ENCODE measurements at regions not wholly inside any gene's neighbourhood (a gene's known extent, or its start where the extent isn't known, plus 50 kb on each side); places are given as distances from the start of the nearest gene placed in this dataset.

DNA sequence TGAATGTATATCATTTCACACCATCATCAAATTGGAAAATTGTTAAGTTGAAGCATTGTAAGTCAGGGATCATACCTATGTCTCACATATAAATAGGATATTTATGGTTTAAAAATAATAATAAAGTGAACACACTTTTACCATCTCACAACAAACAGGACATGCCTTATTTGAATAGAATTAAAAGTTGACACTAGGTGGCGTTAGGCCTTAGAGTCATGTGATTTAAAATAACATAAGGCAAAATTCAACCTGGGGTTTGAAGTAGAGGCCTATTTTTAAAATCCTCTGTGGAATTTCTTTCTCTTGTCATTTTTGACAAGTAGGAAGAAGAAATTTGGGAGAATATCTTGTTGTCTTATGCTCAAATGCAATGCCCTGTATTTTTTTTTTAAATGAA is 184.7 kb upstream of the PCDH15 start:
- DNase-seq (ENCODE audit: low spot score) = no peak

DNA sequence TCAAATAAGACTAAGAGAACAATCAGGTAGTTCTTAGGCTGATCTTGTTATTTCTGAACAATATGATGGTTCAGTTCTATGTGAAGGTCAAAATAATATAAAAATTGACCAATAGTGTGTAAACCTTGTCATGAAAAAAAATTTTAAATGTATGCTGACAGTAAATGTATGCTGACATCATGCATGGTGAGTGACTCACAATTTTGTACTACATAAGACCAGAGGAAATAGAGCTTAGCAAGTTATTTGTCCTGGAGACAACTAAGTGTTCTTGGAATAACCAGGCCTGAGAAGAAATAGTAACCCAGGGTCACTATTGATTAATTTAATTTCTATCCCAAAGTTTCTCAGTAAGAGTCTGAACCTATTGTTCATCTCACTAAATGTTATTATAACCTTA is 182.2 kb upstream of the PCDH15 start:
- DNase-seq (ENCODE audit: low spot score) = no peak

DNA sequence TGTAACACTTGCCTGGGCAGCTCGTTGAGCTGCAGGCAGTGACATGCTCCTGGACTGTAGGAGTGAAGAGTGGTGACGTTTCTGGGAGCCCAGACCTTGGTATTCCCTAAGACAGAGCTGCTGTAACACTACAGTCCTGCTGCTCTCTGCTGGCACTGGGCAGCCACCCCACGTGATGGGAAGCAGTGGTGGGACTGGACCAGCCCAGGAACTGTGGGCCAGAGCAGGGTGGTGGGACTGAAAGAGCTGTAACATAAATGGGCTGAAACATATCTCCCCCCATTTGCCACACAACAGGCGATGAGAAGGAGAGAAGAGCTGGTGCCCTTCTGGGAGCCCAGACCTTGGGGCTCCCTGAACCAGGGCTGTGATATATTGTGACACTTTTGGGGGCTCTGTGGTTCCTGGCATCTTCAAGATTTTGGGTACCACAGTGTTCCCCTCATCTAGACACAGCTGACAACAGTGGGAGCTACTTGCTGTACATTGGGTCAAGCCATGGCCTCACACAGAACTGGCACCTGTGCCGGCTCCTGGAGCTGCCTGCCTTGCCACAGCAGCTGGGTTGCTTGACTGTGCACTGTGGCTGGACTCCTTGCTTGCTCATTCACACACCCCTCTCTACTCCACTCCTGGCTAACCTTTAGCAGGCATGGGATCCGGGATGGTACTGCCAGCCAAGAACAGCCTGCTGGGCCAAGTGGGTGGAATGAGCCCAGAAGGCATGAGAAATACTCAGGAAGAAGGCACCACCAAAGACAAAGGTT is 161.3 kb upstream of the PCDH15 start:
- no peak for DNase-seq (ENCODE audit: low spot score)

DNA sequence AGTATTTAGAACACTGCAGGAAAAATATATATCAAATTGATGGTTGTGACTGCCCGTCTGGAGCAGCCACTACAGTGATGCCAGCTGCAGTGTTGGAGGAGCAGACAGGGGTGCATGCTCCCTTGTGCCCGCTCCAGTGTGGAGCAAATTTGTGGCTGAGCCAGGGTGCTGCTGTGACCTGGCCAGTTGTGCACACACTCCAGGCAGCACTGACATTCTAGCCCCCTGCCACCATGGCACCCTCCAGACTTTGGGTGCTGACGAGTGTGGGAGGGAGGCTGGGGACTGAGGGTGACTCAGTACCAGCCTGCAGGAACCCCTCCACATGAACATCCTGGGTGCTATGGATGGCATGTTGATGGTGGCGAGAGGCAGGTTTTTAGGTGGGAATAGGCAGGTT is 160.0 kb upstream of the PCDH15 start:
- DNase-seq (ENCODE audit: low spot score) = peak; percentile 52

DNA sequence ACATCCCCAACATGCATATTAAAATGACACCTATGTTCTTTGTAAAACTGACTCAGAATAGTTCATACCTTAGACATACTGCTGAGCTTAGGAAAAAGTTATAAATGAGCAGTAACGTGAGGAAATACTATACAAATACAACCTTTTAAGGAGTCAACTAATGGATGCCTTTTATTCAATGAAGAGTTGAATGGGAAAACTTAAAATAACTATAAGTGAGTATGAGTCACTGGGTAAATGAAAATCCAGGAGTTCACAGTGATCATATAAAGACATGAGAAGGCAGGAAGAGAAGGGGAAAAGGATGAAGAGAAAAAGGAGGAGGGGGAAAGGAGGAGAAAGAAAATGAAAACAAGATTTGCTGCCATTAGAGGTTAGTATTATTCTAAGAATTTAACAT is 157.8 kb upstream of the PCDH15 start:
- no peak for DNase-seq (ENCODE audit: low spot score)

DNA sequence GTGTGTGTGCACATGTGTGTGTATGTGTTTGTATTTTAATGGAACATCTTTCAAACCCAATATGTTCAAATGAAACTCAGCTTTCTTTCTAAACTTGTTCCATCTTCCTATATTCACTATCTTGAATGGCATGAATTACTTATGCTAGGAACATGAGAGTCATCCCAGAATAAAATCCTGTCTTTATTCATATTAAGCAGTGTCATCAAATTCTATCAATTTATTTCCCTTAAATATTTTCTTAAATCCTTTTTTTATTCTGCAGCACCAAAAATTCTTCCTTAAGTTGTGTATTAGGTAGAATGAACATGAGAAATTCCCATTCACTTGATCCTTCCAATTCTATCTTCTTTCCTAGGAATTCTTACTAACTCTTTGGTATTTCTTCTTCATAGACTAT is 146.6 kb upstream of the PCDH15 start:
- DNase-seq (ENCODE audit: low spot score) = no peak

DNA sequence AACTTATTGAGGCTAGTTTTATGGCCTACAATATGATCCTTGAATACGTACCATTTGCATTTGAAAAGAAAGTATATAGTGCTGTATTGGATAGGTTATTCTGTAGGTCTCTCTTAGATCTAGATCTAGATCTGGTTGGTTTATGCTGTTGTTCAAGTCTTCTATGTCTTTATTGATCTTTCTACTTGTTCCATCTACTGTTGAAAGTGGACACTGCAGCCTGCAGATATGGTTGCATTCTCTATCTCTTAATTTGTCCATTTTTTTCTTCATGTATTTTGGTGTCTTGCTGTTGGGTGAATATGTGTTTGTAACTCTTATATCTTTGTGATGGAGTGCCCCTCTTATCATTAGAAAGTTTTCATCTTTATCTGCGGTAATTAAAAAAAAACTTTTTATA is 139.4 kb upstream of the PCDH15 start:
- DNase-seq (ENCODE audit: low spot score) = no peak

DNA sequence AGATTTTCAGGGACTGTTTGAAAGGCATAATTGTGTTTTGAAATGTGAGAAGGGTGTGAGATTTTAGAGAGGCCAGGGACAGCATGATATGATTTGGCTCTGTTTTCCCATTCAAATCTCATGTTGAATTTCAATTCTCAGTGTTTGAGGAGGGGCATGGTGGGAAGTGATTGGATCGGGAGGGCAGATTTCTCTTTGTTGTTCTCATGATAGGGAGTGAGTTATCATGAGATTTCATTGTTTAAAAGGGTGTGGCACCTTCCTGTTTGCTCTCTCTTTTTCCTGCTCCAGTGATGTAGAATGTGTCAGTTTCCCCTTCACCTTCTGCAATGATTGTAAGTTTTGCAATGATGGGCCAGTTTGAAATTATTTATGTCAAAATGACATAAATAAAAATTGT is 113.0 kb upstream of the PCDH15 start:
- DNase-seq (ENCODE audit: low spot score) = no peak

DNA sequence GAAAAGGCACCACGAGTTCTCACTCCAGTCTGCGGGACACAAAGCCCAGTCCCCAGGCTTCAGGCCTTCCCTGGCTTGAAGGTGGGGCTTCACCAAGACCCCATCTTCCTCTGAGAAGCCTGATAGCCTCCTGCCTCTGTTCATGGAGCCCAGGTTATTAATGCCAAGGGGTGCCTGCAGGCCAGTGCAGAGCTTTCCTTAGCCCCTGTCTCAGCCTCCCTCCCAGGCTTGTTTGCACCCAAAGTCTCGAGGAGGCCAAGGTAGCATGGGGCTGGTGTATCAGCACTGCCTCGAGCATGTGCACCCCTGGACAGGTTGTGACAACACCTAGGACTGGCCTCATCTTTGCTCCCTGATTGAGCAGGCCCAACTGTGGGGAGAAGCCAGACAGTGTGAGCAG is 108.1 kb upstream of the PCDH15 start:
- DNase-seq (ENCODE audit: low spot score) = no peak

DNA sequence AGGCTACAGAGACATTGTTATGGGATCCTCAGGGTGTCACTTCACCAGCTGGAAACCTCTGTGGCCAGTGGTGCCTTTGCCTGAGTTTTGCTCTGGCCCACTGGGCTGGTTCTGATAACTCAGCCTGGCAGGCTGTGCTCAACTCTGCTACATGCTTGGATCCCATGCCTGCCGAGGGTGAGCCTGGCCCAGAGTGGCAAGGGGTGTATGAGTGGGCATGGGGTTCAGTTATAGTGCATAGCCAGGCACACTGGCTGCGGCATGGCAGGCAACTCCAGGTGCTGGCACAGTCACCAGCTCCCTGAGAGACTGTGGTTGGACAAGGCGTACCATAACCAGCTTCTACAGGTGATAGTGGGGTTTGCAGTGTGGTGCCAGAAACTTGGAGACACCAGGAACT is 107.0 kb upstream of the PCDH15 start:
- DNase-seq (ENCODE audit: low spot score) = no peak

DNA sequence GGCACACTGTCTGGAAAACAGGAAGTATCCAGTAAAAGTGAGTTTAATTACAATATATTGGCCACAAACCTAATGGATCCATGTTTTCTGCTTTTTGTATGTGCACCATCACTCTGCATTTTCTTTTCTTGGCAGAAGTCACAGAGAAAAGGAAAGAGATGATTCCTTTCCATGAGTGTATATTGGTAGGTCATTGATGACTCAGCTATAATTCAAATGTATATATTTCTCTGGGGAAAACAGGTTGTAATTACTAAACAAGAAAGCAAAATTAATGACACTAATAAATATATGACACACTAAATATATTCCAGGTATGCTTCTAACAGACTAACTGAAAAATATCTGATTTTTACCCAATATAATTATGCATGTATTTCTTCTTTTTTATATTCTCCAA is 105.9 kb upstream of the PCDH15 start:
- DNase-seq (ENCODE audit: low spot score) = no peak

DNA sequence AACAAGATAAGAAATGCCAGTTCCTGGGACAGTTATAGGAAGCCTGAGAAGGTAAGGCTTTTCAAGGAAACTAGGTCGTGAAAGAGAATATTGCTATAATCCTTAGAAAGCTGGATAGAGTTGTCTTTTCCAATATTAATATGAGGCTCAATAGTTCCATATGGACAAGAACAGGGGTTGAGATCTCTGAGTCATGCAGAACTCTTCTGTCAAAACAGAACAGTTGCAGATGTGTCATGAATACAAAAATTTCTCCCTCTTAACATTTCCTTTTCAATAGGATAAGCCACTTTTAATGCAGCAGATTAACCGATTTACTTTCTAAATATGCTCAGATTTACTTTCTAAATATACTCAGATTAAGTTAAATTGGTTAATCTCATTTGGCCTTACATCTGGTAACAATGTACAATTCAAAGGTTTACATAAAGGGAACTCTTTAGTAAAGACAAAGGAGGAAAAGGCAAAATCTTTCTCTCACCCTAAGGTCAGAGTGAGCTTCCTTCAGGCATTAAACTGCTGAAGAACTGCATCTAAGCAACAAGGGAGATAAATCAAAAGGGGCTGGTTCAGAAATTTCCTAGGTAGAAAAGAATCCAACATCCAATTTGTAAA is 104.7 kb upstream of the PCDH15 start:
- no peak for DNase-seq (ENCODE audit: low spot score)

DNA sequence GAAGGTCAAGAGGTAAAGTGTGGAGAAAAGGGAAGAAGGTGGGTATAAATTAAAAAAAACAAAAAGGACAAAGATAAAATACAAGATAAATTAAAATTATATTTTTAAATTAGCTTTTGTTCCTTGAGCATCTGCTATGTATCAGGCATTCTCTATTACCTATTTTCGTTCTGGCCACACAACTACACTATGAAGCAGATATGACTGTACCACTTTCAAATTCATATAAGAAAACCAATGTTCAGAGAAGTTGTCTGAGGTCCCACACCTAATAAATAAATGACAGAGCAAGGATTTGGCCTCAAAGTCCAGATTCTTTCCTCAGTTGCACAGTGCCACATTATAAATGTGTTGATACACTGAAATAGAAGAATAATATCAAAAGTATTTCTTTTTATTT is 103.8 kb upstream of the PCDH15 start:
- DNase-seq (ENCODE audit: low spot score) = no peak

DNA sequence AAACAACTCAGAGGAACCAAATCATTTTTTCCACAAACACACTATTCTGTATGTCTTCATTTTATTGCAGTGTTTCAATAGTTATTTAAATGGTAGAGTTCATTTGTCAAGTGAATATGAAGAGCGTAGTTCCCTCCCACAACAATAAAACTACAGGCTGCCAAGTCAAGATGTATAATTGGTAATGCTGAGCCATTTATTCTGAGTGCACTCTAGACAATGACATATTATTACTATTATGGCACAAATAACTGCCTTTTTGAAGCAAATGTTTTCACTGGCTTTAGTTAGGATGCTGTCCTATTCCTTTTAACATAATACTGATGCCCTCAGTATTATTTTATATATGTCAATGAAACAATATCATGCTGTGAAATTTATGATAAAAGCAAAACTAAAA is 102.7 kb upstream of the PCDH15 start:
- no peak for DNase-seq (ENCODE audit: low spot score)

DNA sequence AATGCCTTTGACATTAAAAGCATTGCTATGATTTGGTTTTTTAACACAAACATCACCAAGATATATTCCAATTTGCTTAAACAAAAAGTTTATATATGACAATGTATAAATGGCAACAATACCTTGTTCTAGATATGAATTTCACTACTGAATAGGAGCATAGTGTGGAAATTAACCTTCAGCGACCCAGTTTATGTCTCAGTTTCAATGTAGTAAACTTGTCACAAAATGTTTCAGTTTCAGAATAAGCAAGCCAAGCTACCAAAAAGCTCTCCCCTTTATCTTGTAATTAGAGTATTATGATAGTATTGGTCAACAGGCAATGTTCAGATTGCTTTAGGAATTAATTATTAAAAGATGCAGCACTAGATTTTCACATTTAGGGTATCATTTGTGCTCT is 99.6 kb upstream of the PCDH15 start:
- DNase-seq (ENCODE audit: low spot score) = no peak

DNA sequence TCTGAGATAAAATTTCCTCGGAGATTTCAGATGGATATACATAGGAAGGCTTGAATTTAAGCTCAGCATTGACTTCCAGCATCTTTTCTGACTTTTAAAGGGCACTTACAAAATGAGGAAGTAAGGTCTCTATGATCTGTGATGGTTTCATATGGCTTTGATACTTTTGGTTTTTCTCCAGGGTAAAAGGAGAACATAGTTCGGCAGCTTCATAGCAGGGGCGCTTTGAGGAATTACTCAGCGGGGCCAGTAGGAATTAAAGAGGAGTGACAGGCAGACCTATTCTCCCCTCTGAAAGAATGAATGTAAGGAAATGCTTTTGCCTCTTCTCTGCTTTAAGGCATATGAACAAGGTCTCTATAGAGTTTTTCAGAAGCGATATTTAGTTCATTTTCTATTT is 80.0 kb upstream of the PCDH15 start:
- no peak for DNase-seq (ENCODE audit: low spot score)

DNA sequence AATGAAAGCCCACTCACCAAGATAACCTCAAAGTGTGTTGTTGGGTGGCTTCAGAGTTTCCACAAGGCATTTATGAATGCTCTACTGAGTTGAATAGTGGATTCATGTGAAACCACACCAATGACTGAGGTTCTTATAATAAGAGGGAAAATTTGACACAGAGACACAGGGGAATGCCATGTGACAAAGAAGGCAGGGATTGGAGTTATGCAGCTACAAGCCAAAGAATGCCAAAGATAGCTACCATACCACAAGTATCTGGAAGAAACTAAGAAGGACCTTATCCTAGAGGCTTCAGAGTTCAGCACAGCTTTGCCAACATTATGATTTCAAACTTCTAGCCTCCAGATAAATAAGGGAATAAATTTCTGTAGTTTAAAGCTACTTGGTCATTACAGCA is 68.0 kb upstream of the PCDH15 start:
- DNase-seq (ENCODE audit: low spot score) = no peak

DNA sequence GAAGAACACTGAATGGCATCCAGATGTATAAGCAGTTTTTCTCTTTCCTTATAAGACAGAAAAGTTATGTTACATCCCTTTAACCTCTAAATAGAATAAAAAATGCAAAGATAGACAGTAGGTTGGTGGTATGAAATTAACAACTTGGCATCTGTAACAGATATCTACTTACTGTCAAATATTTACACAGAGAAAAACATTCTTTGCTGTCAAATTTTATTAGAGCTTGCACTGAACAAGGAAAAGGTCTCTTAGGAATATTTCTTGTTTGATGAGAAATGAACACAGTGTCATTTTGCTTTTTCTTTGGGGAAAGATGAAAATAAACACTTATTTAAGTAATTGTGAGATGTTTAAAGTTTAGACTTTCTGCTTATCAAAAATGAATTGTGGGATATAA is 65.6 kb upstream of the PCDH15 start:
- no peak for DNase-seq (ENCODE audit: low spot score)

DNA sequence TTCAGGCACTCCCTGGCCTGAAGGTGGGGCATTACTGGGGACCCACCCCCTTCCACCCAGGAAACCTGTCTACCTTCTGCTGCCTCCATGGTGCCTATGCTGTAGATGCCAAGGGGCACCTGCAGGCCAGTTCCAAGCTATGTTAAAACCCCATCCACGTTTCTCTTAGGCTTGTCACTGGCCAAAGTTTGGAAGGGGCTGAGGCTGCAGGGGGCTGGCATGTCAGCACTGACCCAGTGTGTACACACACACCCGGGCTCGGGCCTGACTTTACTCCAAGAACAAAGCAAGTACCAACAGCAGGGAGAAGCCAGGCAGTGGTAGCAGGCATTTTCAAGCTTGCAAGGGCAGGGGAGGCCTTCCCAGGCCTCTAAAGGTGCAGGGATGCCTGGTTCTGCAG is 53.8 kb upstream of the PCDH15 start:
- DNase-seq (ENCODE audit: low spot score) = no peak

DNA sequence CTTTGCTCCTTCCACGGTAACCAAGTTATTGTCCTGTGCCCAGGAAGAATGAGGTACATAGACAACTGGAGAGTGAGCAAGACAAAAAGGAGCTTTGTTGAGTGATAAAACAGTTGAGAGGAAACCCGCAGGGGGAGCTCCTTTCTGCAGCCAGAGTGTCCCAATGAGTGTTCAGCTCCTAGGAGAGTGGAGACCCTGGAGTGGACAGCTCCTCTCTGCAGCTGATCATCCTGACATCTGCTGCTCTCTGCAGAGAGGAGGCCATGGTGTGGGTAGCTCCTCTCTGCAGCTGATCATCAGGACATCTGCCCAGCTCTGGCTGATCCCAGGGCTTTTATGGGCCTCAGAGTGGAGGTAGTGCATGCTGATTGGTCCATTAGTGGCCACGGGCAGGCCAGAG is 53.4 kb upstream of the PCDH15 start:
- no peak for DNase-seq (ENCODE audit: low spot score)

DNA sequence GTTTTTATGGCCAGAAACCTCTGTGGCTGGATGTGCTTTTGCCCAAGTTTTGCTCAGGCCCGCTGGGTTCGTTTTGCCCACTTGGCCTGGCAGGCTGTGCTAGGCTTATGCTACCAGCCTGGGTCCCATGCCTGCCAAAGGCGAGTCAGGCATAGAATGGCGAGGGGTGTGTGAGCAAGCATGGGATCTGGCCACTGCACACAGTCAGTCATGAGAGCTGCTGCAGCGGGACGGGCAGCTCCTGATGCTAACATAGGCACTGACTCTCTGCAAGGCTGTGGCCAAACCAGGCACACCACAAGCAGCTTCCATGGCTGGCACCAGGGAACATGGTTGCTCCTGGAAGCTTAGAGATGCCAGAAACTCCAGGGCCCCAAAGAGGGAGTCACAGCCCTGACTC is 52.9 kb upstream of the PCDH15 start:
- DNase-seq (ENCODE audit: low spot score) = no peak

All from left forelimb (tissue), 1 donor.